ENCODE measurements at regions not wholly inside any gene's neighbourhood (a gene's known extent, or its start where the extent isn't known, plus 50 kb on each side); places are given as distances from the start of the nearest gene placed in this dataset.
A peak's percentile ranks its signal among the peaks of the same experiment; 100 is the strongest.

GRCh38 chr5:86244153-86244552 is 373.6 kb upstream of the COX7C start:
- Histone ChIP-seq H3K9me1 (ENCODE audit: control insufficient read depth, insufficient read depth, low read length) (no peaks in the 10 kb centered on the region), H3K36me3 (ENCODE audit: control insufficient read depth, insufficient read depth, low read length) (no peaks in the 10 kb centered on the region), H2AFZ (ENCODE audit: low read depth, low read length) (no peak overlapping the region), H4K20me1 (replicated peaks; ENCODE audit: control insufficient read depth, insufficient read depth, low read length) (no peaks in the 10 kb centered on the region), H3K9ac (ENCODE audit: insufficient read depth in 1 of 2, low read depth in 2 of 2, low read length in 2 of 2) (no peak overlapping the region), H3K79me2 (ENCODE audit: control insufficient read depth, insufficient read depth, low read length) (no peaks in the 10 kb centered on the region), H3K27ac (ENCODE audit: extremely low read depth, low read depth, low read length) (no peak overlapping the region), H3K4me2 (ENCODE audit: insufficient read depth, low read length) (no peak overlapping the region), H3K9me3 (replicated peaks; ENCODE audit: control insufficient read depth, insufficient read depth, low read depth, low read length) (no peaks in the 10 kb centered on the region), H3K4me1 (replicated peaks in 1 of 2; ENCODE audit: control insufficient read depth in 2 of 2, insufficient read depth in 2 of 2, low read length in 2 of 2) (no peaks in the 10 kb centered on the region), H3K4me3 (no peak overlapping the region), H3K27me3 (ENCODE audit: control insufficient read depth in 2 of 2, insufficient read depth in 2 of 2, low read length in 2 of 2) (no peaks in the 10 kb centered on the region)
- CTCF ChIA-PET (ENCODE audit: low intra/inter-chr PET ratio): no interaction called here
- TF ChIP-seq POLR3A (IDR thresholded peaks at IDR 0.05; ENCODE audit: borderline replicate concordance, extremely low read depth, insufficient read depth, insufficient read length) (no peak), ZNF165 (CRISPR knock-in tag; IDR thresholded peaks at IDR 0.05; ENCODE audit: borderline replicate concordance) (no peak), MAFF (IDR thresholded peaks at IDR 0.05; ENCODE audit: low read length) (peak; percentile 20; the same call in 1 of the 2 replicates), ZNF3 (CRISPR knock-in tag; IDR thresholded peaks at IDR 0.05) (no peak), YBX1 (IDR thresholded peaks at IDR 0.05) (no peak), NCOA4 (IDR thresholded peaks at IDR 0.05; ENCODE audit: partially characterized antibody) (no peak), ZNF316 (IDR thresholded peaks at IDR 0.05) (peak; percentile 62), C11orf30 (IDR thresholded peaks at IDR 0.05; ENCODE audit: low read depth) (peak; percentile 44), MXI1 (IDR thresholded peaks at IDR 0.05; ENCODE audit: low read depth, low read length) (no peak), GATAD2A (IDR thresholded peaks at IDR 0.05) (no peak)
- ATAC-seq (no peak), FAIRE-seq (no peak), DNase-seq (ENCODE audit: extremely low read depth in 1 of 4, low spot score in 3 of 4) (no peak)
- no TSS peak for BruUV-seq (replicated peaks)
- intact Hi-C loops (cut with micrococcal nuclease) (no loop called here), in situ Hi-C loops (cut with MboI) (no loop called here)
- WGBS (ENCODE audit: insufficient coverage, low coverage, missing lambda C conversion rate): 0% methylated on average over 1 of the region's 1 CpG
- POLR2A ChIA-PET: no interaction called here

- Histone ChIP-seq H3K9me3 (replicated peaks; ENCODE audit: control insufficient read depth, insufficient read depth, low read depth, low read length) (no peaks in the 10 kb centered on the region), H3K4me3 (no peak overlapping the region), H2AFZ (ENCODE audit: low read depth, low read length) (no peak overlapping the region), H3K4me2 (ENCODE audit: insufficient read depth, low read length) (no peak overlapping the region), H3K4me1 (replicated peaks in 1 of 2; ENCODE audit: control insufficient read depth in 2 of 2, insufficient read depth in 2 of 2, low read length in 2 of 2) (no peaks in the 10 kb centered on the region), H3K27me3 (ENCODE audit: control insufficient read depth in 2 of 2, insufficient read depth in 2 of 2, low read length in 2 of 2) (no peaks in the 10 kb centered on the region), H3K79me2 (ENCODE audit: control insufficient read depth, insufficient read depth, low read length) (no peaks in the 10 kb centered on the region), H4K20me1 (replicated peaks; ENCODE audit: control insufficient read depth, insufficient read depth, low read length) (no peaks in the 10 kb centered on the region), H3K36me3 (ENCODE audit: control insufficient read depth, insufficient read depth, low read length) (no peaks in the 10 kb centered on the region), H3K27ac (ENCODE audit: extremely low read depth, low read depth, low read length) (no peak overlapping the region), H3K9ac (ENCODE audit: insufficient read depth in 1 of 2, low read depth in 2 of 2, low read length in 2 of 2) (no peak overlapping the region), H3K9me1 (ENCODE audit: control insufficient read depth, insufficient read depth, low read length) (no peaks in the 10 kb centered on the region)
- POLR2A ChIA-PET: no interaction called here
- in situ Hi-C loops (cut with MboI): no loop called here
- ATAC-seq (no peak), FAIRE-seq (no peak), DNase-seq (ENCODE audit: extremely low read depth in 1 of 4, low spot score in 3 of 4) (no peak)
- intact Hi-C loops (cut with micrococcal nuclease): no loop called here
- no TSS peak for BruUV-seq (replicated peaks)
- TF ChIP-seq FOXA3 (CRISPR knock-in tag; conservative IDR thresholded peaks at IDR 0.05 in 1 of 2, IDR thresholded peaks at IDR 0.05 in 1 of 2) (no peak), HBP1 (CRISPR knock-in tag; IDR thresholded peaks at IDR 0.05) (no peak), PATZ1 (CRISPR knock-in tag; IDR thresholded peaks at IDR 0.05; ENCODE audit: borderline replicate concordance) (no peak), HES1 (IDR thresholded peaks at IDR 0.05; ENCODE audit: low read depth) (no peak), ZNF239 (CRISPR knock-in tag; IDR thresholded peaks at IDR 0.05) (no peak)
- CTCF ChIA-PET (ENCODE audit: low intra/inter-chr PET ratio): no interaction called here
Measured at GRCh38 chr5:86257871-86258270, 359.9 kb upstream of the COX7C start.
